Sigmoid colon (tissue), 6 donors: ENCODE measurements at regions not wholly inside any gene's neighbourhood (a gene's known extent, or its start where the extent isn't known, plus 50 kb on each side); places are given as distances from the start of the nearest gene placed in this dataset.

ENCODE experiments used
- DNase-seq: peaks from one replicate; pipeline ENCODE4 v3.0.0-alpha.2; 2019
- H3K27ac ChIP-seq, 4 donors: fragments of 200-600 bp; sonication (generic); one replicate each; pipeline ENCODE4 v1.5.1; 2016 to 2019; ENCODE audit warnings: mild to moderate bottlenecking in 1 of 4
- H3K27me3 ChIP-seq, 3 donors: fragments of 200-600 bp; sonication (generic); one replicate each; pipeline ENCODE4 v1.5.1; 2019; ENCODE audit warnings: mild to moderate bottlenecking in 1 of 3
- H3K36me3 ChIP-seq, 4 donors: fragments of 200-600 bp; sonication (generic); one replicate each; pipeline ENCODE4 v1.5.1; 2016 to 2019
- H3K4me1 ChIP-seq, 4 donors: fragments of 200-600 bp; sonication (generic); one replicate each; pipeline ENCODE4 v1.5.1; 2017 to 2019
- H3K4me3 ChIP-seq, 4 donors: fragments of 200-600 bp; sonication (generic); one replicate each; pipeline ENCODE4 v1.5.1; 2017 to 2019; ENCODE audit warnings: mild to moderate bottlenecking in 2 of 4, moderate library complexity in 1 of 4
- H3K9me3 ChIP-seq, 4 donors: fragments of 200-600 bp in 3 of 4; sonication (generic) in 3 of 4; one replicate each; pipeline versions ENCODE4 v1.5.1 to v1.6.1; 2013 to 2019
- EP300 ChIP-seq, 4 donors: sonication (generic); formaldehyde crosslinking; IDR thresholded peaks; one replicate each; pipeline ENCODE4 v1.6.1; 2017; ENCODE audit warnings: antibody characterized with exemption in 4 of 4
- POLR2A ChIP-seq, 2 donors: fragments of 450-650 bp; IDR thresholded peaks; one replicate each; pipeline ENCODE4 v1.6.1; 2016; ENCODE audit warnings: antibody characterized with exemption in 2 of 2, mild to moderate bottlenecking in 2 of 2, moderate library complexity in 2 of 2
- POLR2AphosphoS5 ChIP-seq, 4 donors: sonication (generic); formaldehyde crosslinking; IDR thresholded peaks; one replicate each; pipeline ENCODE4 v1.6.1; 2017; ENCODE audit warnings: antibody characterized with exemption in 4 of 4
- WGBS, 2 donors: extraction: QIAGEN DNeasy Blood & Tissue Kit; methylation state at CpG; one replicate each; pipeline ENCODE4 v1.1.7; 2013; 5-methylcytosine and 5-hydroxymethylcytosine counted together
- intact Hi-C: fragments of 100-400 bp; cut with DNase I; formaldehyde crosslinking; loops from one replicate; pipeline ENCODE4 v1.15.1; 2023
- TF ChIP-seq, protein P1 (sequence below), 4 experiments: fragments of 450-650 bp in 3 of 4; fragments of 200-600 bp in 1 of 4; IDR thresholded peaks; one replicate each; pipeline ENCODE4 v1.5.1; 2016 to 2019; ENCODE audit warnings: antibody characterized with exemption in 4 of 4, mild to moderate bottlenecking in 3 of 4, moderate library complexity in 2 of 4
- donor health status: healthy with polysubstance abuse.
- donor health status: healthy.

DNA sequence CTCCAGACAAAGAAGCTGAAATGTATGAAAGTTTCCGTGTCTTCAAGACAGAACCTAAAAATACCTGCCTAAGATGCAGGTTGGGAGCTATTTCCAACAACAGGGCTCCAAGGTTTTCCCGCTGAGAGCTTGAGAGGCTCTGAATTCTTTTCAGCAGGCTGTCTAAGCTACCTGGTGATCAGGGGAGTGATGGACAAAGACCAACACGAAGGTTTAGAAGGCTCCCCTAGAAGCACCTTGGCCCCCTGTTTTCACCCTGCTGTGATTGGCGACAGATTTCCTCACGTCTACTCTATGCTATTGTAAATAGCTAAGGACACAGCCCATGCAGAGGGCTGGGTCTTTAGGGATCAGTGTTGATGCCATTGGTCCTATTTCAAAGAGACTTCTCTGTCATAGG is 275.2 kb upstream of the SALL1 start:
- intact Hi-C loops = no loop called here
- WGBS, 2 donors = 42 to 61% methylated on average over 5 of the region's 5 CpGs

DNA sequence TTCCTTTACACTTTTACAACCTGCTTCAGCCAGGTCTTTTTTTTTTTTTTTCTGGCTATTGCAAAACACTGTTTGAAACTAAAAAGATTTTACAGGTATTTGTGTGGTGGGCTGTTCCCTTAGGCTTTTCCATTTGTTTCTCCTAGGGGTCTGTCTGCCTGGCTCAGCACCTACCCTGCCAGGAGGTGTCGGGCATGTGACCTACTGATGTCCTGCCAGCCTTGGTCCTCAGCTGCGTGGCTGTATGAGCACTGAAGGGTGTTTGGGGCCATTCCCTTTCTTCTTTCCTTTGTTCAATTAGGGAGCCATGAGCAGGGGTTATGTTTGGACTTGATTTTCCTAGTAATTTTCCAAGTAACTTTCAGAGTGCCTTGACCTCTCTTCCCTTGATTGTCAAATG is 269.2 kb upstream of the SALL1 start:
- Histone ChIP-seq H3K4me1 (no peaks in the 10 kb centered on the region), H3K4me3 (no peak overlapping the region), H3K9me3 (no peaks in the 10 kb centered on the region), H3K36me3 (no peaks in the 10 kb centered on the region), H3K27ac (no peak overlapping the region), H3K27me3 (no peaks in the 10 kb centered on the region)
- intact Hi-C loops = no loop called here
- TF ChIP-seq POLR2AphosphoS5 (IDR thresholded peaks at IDR 0.05) = no peak
- TF ChIP-seq EP300 (IDR thresholded peaks at IDR 0.05) = no peak
- TF ChIP-seq, protein P1, sequence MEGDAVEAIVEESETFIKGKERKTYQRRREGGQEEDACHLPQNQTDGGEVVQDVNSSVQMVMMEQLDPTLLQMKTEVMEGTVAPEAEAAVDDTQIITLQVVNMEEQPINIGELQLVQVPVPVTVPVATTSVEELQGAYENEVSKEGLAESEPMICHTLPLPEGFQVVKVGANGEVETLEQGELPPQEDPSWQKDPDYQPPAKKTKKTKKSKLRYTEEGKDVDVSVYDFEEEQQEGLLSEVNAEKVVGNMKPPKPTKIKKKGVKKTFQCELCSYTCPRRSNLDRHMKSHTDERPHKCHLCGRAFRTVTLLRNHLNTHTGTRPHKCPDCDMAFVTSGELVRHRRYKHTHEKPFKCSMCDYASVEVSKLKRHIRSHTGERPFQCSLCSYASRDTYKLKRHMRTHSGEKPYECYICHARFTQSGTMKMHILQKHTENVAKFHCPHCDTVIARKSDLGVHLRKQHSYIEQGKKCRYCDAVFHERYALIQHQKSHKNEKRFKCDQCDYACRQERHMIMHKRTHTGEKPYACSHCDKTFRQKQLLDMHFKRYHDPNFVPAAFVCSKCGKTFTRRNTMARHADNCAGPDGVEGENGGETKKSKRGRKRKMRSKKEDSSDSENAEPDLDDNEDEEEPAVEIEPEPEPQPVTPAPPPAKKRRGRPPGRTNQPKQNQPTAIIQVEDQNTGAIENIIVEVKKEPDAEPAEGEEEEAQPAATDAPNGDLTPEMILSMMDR (IDR thresholded peaks at IDR 0.05) = no peak
- TF ChIP-seq POLR2A (IDR thresholded peaks at IDR 0.05) = no peak
- 43 to 44% methylated on average over 2 of the region's 2 CpGs for WGBS, 2 donors
- DNase-seq = no peak

More for the DNA sequence above, 275.2 kb upstream of the SALL1 start:
- no peak for DNase-seq
- Histone ChIP-seq H3K27me3 (peaks cover 0 to 6% (median 0%) of the 10 kb centered on the region in 3 donors), H3K27ac (no peak overlapping the region), H3K36me3 (no peaks in the 10 kb centered on the region), H3K9me3 (no peaks in the 10 kb centered on the region), H3K4me1 (no peaks in the 10 kb centered on the region), H3K4me3 (no peak overlapping the region)
- no peak for TF ChIP-seq POLR2AphosphoS5 (IDR thresholded peaks at IDR 0.05)
- TF ChIP-seq EP300 (IDR thresholded peaks at IDR 0.05) = no peak
- TF ChIP-seq, protein P1 (IDR thresholded peaks at IDR 0.05) = no peak
- no peak for TF ChIP-seq POLR2A (IDR thresholded peaks at IDR 0.05)

DNA sequence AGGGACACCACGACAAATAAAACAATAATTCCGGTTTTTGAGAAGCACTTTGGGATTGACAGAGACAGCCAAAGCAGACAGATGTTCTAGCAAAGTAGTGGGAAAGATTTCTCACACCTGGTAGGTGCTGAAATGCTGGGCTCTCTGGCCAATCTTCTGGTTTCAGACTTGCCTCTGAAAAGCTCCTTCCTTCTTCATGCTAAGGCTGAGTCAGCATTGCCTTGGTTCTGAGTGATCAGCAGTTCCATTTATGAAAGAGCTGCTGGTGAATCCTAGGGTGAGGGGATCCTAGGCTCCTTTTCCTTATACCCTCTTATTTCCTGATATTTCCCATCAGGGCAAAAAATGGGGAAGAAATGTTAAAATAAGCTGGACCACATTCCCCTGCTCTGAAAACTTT is 268.7 kb upstream of the SALL1 start:
- 43 to 62% methylated on average over 2 of the region's 2 CpGs for WGBS, 2 donors
- intact Hi-C loops = no loop called here
- no peak for DNase-seq

DNA sequence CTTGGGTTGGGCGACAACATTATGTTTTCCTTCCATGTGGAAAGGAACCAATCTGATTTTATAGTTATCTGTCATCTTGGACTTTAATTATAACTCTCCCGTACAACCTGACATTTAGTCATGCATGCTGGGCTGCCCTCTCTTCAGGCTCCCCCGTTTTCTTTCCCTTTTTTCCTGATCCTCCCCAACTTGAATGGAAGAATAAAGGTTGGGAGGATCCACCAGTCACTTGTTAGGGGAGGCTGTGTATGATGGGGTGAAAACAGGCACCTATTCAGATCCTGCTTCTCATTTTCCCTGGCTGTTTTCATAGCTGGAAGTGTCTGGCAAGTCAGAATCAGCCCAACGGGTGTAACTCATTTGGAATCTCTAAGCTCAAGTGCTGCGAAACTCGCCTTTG is 267.2 kb upstream of the SALL1 start:
- Histone ChIP-seq H3K4me3 (no peak overlapping the region), H3K27me3 (no peaks in the 10 kb centered on the region), H3K9me3 (no peaks in the 10 kb centered on the region), H3K36me3 (no peaks in the 10 kb centered on the region), H3K27ac (no peak overlapping the region), H3K4me1 (no peaks in the 10 kb centered on the region)
- 75 to 82% methylated on average over 6 of the region's 6 CpGs for WGBS, 2 donors
- TF ChIP-seq POLR2AphosphoS5 (IDR thresholded peaks at IDR 0.05) (no peak), EP300 (IDR thresholded peaks at IDR 0.05) (no peak), POLR2A (IDR thresholded peaks at IDR 0.05) (no peak)
- TF ChIP-seq, protein P1 (IDR thresholded peaks at IDR 0.05) = no peak
- no peak for DNase-seq
- intact Hi-C loops = no loop called here

More for the DNA sequence above, 268.7 kb upstream of the SALL1 start:
- H3K27ac ChIP-seq = no peak overlapping the region
- H3K27me3 ChIP-seq = no peaks in the 10 kb centered on the region
- no peaks in the 10 kb centered on the region for H3K36me3 ChIP-seq
- no peak overlapping the region for H3K4me3 ChIP-seq
- H3K4me1 ChIP-seq = no peaks in the 10 kb centered on the region
- TF ChIP-seq EP300 (IDR thresholded peaks at IDR 0.05) (no peak), POLR2A (IDR thresholded peaks at IDR 0.05) (no peak), POLR2AphosphoS5 (IDR thresholded peaks at IDR 0.05) (no peak)
- TF ChIP-seq, protein P1 (IDR thresholded peaks at IDR 0.05) = no peak
- no peaks in the 10 kb centered on the region for H3K9me3 ChIP-seq

DNA sequence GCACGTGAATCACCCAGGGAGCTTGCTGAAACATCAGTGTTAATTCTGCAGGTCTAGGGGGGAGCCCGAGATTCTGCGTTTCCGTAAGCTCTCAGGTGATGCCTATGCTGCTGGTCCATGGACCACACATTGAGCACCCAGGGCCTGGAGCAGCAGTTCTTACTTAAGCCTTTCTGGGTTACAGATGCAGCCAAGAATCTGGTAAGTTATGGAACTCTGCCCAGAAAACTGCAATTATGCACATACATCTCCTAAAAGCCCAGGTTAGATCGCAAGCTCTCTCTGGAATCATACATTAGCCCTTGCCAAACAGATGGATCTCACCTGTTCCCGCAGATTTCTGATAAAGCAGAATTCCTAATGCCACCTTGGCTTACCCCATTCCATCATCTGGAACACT is 265.9 kb upstream of the SALL1 start:
- intact Hi-C loops = no loop called here
- TF ChIP-seq POLR2A (IDR thresholded peaks at IDR 0.05) (no peak), POLR2AphosphoS5 (IDR thresholded peaks at IDR 0.05) (no peak), EP300 (IDR thresholded peaks at IDR 0.05) (no peak)
- TF ChIP-seq, protein P1 (IDR thresholded peaks at IDR 0.05) = no peak
- 80 to 89% methylated on average over 6 of the region's 6 CpGs for WGBS, 2 donors

More for the DNA sequence above, 265.9 kb upstream of the SALL1 start:
- no peak for DNase-seq
- no peaks in the 10 kb centered on the region for H3K4me1 ChIP-seq
- no peaks in the 10 kb centered on the region for H3K27me3 ChIP-seq
- H3K4me3 ChIP-seq = no peak overlapping the region
- H3K27ac ChIP-seq = no peak overlapping the region
- H3K36me3 ChIP-seq = no peaks in the 10 kb centered on the region
- H3K9me3 ChIP-seq = no peaks in the 10 kb centered on the region
